ENCODE measurements at regions not wholly inside any gene's neighbourhood (a gene's known extent, or its start where the extent isn't known, plus 50 kb on each side); places are given as distances from the start of the nearest gene placed in this dataset.

DNA sequence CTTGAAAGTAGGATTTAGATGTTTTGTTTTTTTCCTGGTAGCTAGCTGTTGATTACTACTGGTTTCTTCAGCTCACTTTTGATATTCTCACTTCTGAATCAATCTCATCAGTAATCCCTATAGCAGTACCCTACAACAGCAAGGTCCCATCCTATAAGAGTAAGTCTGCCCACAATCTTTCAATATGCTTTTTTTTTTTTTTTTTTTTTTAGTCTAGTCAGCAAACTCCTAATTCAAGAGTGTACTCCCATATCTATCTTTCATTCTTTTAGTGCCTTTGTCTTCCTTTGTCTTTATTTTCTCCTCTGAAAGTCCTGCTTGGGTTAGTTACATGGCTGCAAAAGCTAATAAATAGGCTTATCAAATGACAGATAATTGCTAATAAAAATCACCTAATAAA lies 362.4 kb upstream of the RIOK2 start:
- TF ChIP-seq, protein P1, sequence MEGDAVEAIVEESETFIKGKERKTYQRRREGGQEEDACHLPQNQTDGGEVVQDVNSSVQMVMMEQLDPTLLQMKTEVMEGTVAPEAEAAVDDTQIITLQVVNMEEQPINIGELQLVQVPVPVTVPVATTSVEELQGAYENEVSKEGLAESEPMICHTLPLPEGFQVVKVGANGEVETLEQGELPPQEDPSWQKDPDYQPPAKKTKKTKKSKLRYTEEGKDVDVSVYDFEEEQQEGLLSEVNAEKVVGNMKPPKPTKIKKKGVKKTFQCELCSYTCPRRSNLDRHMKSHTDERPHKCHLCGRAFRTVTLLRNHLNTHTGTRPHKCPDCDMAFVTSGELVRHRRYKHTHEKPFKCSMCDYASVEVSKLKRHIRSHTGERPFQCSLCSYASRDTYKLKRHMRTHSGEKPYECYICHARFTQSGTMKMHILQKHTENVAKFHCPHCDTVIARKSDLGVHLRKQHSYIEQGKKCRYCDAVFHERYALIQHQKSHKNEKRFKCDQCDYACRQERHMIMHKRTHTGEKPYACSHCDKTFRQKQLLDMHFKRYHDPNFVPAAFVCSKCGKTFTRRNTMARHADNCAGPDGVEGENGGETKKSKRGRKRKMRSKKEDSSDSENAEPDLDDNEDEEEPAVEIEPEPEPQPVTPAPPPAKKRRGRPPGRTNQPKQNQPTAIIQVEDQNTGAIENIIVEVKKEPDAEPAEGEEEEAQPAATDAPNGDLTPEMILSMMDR (IDR thresholded peaks at IDR 0.05; ENCODE audit: low read depth, low read length): no peak
- no peak for DNase-seq
- H3K36me3 ChIP-seq: no peaks in the 10 kb centered on the region
- no peak overlapping the region for H3K27ac ChIP-seq
- H3K4me3 ChIP-seq (ENCODE audit: low read depth, low read length): no peak overlapping the region
- H3K9me3 ChIP-seq (ENCODE audit: severe bottlenecking): no peaks in the 10 kb centered on the region
- no peaks in the 10 kb centered on the region for H3K27me3 ChIP-seq (ENCODE audit: insufficient read depth, low read depth, severe bottlenecking)

- Histone ChIP-seq H3K27me3 (ENCODE audit: insufficient read depth, low read depth, severe bottlenecking) (no peaks in the 10 kb centered on the region), H3K4me3 (ENCODE audit: low read depth, low read length) (no peak overlapping the region), H3K27ac (no peak overlapping the region), H3K9me3 (ENCODE audit: severe bottlenecking) (no peaks in the 10 kb centered on the region), H3K36me3 (no peaks in the 10 kb centered on the region)
- DNase-seq: no peak
- TF ChIP-seq, protein P1 (IDR thresholded peaks at IDR 0.05; ENCODE audit: low read depth, low read length): no peak
Observed at GRCh38 chr5:97545886-97546535, 363.0 kb upstream of the RIOK2 start.

DNA sequence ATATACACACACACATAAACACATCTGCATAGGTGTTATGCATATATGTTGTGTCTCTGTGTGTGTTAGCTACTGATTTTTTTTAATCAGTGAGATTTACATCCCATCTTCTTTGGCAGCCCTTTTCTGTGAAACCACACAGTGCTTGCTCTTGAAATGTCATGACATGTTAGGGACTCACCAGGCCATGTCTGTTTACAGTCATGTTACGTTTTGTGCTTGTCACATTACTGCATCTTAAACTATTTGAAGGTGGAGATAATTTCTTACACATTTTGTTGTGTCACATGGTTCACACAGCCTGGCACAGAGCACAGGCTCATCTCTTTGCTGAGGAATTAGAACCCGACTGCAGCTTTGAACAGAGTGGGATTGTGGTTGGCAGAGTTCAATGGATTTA lies 364.4 kb upstream of the RIOK2 start:
- H3K36me3 ChIP-seq: no peaks in the 10 kb centered on the region
- H3K27ac ChIP-seq: no peak overlapping the region
- H3K27me3 ChIP-seq (ENCODE audit: insufficient read depth, low read depth, severe bottlenecking): no peaks in the 10 kb centered on the region
- DNase-seq: no peak
- H3K9me3 ChIP-seq (ENCODE audit: severe bottlenecking): no peaks in the 10 kb centered on the region
- H3K4me3 ChIP-seq (ENCODE audit: low read depth, low read length): no peak overlapping the region
- TF ChIP-seq, protein P1 (IDR thresholded peaks at IDR 0.05; ENCODE audit: low read depth, low read length): no peak

GRCh38 chr5:97547999-97548738 lies 365.1 kb upstream of the RIOK2 start:
- no peak for DNase-seq
- H3K27ac ChIP-seq: no peak overlapping the region
- H3K36me3 ChIP-seq: no peaks in the 10 kb centered on the region
- no peaks in the 10 kb centered on the region for H3K9me3 ChIP-seq (ENCODE audit: severe bottlenecking)
- H3K27me3 ChIP-seq (ENCODE audit: insufficient read depth, low read depth, severe bottlenecking): no peaks in the 10 kb centered on the region
- no peak overlapping the region for H3K4me3 ChIP-seq (ENCODE audit: low read depth, low read length)
- TF ChIP-seq, protein P1 (IDR thresholded peaks at IDR 0.05; ENCODE audit: low read depth, low read length): no peak

DNA sequence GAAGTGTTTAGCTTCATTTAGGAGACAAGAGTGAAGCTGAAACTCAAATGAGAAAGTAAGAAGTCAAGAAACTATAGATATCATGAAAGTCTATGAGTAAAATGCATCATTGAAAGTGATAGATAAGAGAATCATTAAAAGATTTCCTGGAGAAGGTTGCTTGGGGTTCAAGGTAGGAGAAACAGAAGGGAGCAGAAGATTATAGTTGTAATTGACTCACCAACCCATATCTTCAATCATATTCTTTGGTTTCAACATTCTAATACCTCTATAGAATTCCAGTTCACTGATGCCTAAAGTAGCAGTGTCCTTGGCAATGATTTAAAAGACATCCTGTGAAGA lies 365.7 kb upstream of the RIOK2 start:
- H3K36me3 ChIP-seq: no peaks in the 10 kb centered on the region
- no peaks in the 10 kb centered on the region for H3K9me3 ChIP-seq (ENCODE audit: severe bottlenecking)
- H3K4me3 ChIP-seq (ENCODE audit: low read depth, low read length): no peak overlapping the region
- H3K27me3 ChIP-seq (ENCODE audit: insufficient read depth, low read depth, severe bottlenecking): no peaks in the 10 kb centered on the region
- TF ChIP-seq, protein P1 (IDR thresholded peaks at IDR 0.05; ENCODE audit: low read depth, low read length): no peak
- DNase-seq: no peak
- no peak overlapping the region for H3K27ac ChIP-seq
